SKM-1 treated with dmso at 0.1 percent for 144 hours (cell line): ENCODE measurements at regions not wholly inside any gene's neighbourhood (a gene's known extent, or its start where the extent isn't known, plus 50 kb on each side); places are given as distances from the start of the nearest gene placed in this dataset.
A peak's percentile ranks its signal among the peaks of the same experiment; 100 is the strongest.

ENCODE experiments used
- DNase-seq: peaks from one replicate; lab custom pipeline; 2025; ENCODE audit not compliant: unreplicated experiment; lab: John Stamatoyannopoulos, UW

DNA sequence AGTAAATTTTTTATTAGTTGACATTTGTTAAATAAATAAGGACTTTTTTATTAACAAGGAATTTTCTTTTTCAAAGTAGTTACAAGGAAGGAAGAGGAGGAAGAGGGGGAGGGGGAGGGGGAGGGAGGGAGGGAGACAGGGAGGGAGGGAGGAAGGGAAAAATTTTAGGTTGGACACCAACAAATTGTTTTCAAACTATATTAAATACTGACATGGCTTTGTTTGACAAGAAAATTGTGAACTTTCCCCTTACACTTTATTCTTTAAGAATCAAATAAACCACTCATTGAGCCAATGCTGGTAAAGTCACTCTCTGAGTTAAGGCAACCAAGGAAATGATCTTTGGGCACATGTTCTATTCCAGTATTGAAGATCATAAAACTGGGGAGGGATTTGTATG, 115.7 kb upstream of the PPP2R3A start:
- no peak for DNase-seq

DNA sequence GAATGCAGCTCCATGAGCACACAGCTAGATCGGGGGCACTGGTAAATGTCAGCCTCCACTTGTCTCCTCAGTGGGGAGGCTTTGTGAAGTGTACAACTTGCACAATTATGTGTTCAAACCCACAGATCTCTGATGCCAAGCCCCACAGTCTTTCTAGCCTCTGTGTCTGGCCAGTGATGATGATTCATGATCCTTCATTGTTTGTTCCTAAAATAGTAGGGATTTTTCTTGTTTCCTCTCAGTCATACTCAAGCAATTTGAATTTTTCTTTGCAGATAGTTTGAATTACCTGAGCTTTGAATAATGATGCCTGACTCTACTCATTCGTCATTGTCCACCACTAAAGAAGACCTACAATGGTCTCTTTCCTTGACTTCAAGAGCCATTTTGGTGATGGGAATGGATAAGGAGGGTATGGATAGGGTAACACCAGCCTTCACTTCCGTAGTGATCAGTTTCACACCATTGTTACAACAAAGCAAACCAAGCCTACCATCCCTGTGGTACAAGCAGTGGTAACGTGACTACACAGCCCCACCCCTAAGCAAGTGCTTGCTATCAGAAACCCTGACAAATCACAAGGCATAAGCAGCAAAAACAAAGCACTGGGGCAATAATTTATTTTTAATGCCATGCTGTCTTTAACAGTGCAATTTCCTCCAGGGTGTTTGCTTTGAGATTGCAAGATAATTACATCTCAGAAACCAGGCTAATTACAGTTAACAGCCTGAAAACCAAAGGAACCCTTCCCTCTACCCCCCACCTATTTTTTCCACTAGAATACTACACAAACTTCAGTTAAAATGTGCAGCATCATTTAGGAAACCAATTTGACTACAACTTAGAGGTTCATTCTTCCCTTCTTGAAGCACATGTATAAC, 114.1 kb upstream of the PPP2R3A start:
- DNase-seq, result no peak

DNA sequence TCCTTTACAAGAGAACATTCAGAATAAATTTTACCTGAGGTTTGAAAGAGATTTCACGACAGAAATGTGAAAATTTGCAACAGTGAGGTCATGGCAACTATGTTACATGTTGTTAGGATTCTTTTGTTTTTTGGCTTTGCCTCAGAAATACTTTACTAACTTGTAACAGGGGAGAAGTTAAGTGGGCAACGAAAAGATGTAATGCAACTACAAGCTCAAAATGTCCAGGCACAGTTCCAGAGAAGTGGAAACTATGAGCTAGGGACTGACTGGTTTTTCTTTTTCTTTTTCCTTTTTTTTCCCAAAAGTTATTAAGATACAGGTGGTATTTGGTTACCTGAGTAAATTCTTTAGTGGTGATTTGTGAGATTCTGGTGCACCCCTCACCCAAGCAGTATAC, 111.5 kb upstream of the PPP2R3A start:
- no peak for DNase-seq

DNA sequence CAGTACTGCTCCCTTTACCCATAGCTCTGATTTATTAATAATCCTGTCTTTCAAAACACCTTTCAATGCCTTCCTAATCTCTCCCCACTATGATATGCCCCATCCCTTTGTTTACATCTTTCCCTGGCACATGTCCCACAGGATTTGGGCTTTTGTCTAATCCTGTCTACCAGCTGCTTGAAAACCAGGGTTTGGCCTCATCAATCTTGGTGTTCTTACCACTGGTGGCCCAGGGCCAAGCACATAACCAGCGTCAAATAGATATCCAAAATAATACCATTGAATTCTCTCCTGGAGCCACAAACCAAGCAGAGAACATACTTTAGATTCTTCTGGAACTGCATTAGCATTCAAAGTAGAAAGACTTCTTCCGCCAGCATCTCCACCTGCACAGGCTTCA, 104.8 kb upstream of the PPP2R3A start:
- no peak for DNase-seq

DNA sequence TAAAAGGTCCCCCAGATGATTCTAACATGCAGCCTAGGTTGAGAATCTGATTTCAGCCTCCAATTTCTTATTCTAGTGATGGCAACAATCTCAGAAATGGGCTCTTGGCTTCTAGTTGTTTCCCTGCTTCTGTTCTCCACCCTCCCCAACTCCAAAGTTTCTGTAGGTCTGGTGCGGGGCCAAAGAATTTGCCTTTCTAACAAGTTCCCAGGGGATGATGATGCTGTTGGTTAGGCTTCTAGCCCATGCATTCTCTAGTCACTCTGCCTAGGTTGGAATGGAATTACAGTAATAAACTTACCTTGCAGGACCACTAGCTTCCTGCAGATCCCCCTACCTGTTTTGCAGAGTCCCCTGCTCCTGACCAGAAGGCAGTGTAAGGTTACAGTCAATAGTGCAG, 103.2 kb upstream of the PPP2R3A start:
- DNase-seq, result no peak

DNA sequence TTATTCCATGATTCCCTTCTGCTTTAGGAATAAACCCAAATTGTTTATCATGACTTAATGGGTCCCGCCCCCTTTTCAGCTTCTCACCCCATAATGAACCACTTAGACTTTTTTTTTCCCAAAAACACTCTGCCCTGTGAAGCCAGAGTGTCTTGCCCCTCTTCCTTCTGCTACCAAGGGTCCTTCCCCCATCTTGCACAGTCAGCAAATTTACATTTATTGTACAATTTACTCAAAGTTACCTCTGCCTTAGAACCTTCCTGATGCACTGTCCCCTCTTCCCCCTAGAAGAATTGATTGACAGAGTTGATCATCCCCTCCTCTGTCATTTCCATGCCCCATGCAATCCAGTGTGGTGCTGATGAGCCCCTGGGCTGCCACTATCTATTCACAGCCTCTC, 101.5 kb upstream of the PPP2R3A start:
- DNase-seq, result no peak

DNA sequence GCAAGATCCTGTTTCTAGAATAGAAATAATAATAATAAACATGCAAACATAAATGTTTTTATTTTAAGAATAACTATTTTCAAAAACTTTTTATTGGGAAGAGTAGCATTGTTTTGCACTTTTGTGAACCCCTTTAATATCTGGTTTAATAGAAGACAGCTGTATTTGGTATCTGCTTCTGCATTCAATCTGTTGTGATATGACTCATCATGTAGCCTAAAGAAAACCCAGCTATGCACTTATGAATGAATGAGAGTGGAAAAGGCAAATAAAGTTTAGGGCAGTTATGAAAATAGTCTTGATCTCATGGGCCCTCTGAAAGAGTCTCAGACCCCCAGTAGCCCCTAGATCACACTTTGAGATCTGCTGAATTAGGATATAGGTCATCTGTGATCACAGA, 100.4 kb upstream of the PPP2R3A start:
- DNase-seq, result no peak

DNA sequence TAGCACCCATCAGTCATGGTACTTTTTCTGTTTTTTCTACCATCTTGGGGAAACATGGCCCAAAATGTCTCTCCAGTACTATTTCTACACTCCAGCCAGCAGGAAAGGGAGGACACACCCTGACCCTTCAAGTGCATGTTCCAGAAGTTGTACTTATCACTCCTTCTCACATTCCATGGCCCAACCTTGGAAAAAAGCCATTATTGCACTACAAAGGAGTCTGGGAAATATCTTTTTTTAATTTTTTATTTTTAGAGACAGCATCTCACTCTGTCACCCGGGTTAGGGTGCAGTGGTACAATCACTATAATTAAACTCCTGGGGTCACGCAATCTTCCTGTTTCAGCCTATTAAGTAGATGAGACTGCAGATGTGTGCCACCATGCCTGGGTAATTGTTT, 100.0 kb upstream of the PPP2R3A start:
- DNase-seq, result no peak

DNA sequence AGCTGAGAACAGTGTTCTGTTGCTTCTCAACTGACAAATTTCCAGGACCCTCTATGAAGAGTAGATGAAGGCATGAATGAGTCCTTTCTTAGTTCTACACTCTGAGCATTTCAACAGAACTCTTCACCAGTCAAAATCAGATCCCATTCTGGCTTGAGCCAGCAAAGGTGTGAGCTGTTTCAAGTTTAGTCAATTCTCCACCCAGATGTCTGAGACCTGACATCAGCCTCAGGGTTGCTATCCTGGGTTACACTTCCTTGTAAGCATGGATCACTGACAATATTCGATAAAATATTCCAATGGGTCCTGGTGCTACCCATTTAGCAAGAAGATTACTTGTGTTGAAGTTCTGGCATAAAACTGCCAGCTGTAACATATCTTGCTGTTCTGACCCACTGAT, 97.6 kb upstream of the PPP2R3A start:
- DNase-seq, result no peak

DNA sequence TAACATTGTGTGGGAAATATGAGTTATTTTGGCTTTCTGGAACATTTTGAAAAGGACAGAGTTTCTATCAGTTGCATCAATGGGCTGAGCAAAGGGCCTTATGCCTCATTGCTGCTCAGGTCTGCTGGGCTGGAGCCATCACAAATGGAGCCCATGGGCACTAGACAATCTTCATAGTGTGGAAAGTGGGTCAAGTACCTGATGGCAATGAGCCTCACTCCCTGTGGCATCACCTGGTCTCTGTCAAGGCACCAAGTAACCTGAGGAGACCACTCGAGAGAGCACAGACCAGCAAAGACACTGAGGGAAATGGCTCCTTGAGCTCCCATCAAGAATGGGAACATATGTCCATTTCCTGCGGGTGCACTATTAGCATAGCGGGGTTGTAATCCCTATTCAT, 96.7 kb upstream of the PPP2R3A start:
- DNase-seq, result no peak

DNA sequence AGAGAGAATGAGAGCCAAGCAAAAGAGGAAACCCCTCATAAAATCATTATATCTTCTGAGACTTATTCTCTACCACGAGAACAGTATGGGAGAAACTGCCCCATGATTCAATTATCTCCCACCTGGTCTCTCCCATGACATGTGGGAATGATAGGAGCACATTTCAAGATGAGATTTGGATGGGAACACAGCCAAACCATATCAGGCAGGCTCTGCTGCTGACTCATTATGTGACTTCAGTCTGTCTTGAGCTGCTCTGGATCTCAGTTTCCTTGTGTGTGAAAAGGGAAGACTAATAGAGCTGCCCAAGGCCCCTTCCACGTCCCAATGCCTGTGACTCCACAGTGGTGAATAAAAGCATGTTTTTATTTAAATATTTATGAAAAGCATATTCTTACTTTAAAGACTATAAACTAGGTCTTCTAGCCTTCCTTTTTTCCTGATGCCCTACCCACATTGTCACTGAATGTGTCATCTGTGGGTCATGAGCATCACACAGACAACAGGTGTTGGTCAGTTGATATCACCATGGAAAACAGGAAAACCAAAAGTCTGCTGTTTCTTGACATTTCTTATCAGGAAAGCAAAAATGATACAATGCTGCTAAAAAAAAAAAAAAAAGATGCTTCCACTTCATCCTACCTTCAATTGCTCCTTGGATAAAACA, 96.0 kb upstream of the PPP2R3A start:
- DNase-seq, result no peak

DNA sequence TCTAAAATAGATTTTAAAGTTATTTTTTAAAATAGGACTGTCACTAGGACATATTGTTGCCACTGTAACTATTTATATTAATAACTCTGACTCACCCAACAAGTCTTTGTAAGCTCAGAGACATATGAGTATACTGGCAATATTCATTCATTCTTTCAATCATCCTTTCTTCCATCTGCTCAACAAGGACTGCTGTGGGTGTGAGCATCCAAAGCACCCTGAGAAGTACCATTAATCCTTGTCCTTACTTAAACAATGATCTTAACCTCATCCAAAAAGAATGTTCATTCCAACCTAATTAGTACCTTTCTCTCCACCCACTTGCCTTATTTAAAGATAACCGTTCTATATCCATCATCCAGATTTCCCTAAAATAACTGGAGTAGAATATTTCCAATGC, 94.2 kb upstream of the PPP2R3A start:
- DNase-seq, result no peak

DNA sequence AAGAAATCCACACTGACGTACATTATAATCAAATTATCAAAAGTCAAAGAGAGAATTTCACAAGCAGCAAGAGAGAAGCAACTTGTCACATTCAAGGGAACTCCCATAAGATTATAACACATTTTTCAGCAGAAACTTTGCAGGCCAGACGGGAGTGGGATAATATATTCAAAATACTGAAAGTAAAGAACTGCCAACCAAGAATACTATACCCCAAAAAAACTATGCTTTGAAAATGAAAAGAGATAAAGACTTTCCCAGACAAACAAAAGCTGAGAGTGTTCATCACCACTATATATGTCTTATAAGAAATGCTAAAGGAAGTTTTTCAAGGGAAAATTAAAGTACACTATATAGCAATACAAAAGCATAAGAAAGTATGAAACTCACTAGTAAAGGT, 91.5 kb upstream of the PPP2R3A start:
- no peak for DNase-seq

DNA sequence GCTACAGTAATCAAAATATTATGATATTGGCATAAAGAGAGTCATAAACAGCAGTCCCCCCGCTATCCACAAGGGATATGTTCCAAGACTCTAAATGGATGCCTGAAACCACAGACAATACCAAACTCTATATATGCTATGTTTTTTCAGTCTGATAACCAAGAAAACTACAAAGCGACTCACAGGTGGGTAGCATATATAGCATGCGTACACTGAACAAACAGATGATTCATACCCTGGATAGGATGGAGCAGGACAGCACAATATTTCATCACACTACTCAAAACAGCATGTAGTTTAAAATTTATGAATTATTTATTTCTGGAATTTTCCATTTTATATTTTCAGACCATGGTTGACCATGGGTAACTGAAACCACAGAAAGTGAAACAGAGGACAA, 87.0 kb upstream of the PPP2R3A start:
- no peak for DNase-seq

DNA sequence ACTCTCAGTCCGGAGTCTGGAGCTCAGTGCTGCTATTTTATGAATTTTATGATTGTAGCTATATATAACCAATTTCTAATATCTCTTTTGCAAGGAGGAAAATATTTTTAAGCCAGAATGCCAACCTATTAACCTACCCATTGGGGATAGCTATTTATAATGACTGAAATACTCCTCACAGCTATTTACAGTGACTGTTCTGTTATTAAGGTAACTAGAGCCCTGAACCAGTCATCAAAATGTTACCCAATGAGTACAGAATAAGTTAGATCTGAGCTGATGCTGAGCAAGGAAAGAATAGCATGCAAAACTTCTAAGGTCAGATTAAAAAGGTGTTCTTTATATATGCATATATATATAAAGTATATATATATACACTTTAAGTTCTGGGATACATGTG, 79.6 kb upstream of the PPP2R3A start:
- no peak for DNase-seq

DNA sequence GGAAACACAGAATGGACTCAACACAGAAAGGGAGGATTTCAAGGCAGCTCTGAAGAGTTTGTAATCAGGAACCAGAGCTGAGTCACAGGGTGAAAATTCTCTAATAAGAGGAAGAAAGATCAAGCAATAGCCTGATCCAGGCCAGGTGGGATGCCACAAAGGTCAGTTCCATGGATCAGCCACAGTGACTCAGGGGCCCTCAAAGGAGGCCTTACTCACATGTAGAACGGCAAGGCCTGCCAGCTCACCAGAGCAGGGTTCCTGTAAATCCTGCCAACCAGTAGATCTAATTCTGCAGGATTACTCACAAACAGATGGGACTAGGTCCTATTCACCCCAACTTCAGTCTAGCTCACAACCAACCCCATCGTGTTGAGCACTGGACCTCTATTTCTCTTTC, 78.3 kb upstream of the PPP2R3A start:
- no peak for DNase-seq

DNA sequence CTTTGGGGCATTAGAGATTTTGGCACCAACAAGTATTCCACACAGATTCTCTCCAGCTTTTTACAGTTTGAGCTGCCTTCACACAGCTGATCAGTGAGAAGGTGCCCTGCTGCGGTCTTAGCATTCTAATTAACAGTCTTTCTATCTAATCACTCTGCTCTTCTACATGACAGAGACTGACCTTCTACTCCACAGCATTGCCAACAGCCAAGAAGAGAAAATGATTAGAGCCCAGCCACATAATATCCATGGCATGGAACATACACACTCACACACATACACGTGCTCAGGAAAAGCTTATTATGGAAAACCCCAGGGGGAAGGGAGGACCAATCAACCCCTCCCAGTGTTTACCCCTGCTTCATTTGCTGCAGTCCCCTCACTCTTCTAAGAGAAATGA, 76.1 kb upstream of the PPP2R3A start:
- no peak for DNase-seq

DNA sequence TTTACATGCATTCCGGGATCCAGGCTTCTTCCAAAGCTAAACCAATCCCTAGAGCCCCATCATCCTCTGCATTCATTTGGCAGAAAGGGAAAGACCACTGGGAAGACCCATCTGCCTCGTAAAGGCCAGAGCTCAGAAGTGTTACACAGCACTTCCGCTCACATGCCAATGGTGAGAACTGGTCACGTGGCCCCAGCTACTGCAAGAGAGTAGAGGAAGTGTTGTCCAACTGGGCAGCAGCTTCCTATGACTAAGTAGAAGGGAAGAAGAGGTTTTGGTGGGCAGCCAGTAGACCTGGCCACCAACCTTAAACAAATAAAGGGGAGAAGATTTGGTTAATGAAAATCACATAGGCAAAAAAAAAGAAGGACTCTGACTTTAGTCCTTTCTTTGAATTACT, 74.4 kb upstream of the PPP2R3A start:
- DNase-seq, result no peak

DNA sequence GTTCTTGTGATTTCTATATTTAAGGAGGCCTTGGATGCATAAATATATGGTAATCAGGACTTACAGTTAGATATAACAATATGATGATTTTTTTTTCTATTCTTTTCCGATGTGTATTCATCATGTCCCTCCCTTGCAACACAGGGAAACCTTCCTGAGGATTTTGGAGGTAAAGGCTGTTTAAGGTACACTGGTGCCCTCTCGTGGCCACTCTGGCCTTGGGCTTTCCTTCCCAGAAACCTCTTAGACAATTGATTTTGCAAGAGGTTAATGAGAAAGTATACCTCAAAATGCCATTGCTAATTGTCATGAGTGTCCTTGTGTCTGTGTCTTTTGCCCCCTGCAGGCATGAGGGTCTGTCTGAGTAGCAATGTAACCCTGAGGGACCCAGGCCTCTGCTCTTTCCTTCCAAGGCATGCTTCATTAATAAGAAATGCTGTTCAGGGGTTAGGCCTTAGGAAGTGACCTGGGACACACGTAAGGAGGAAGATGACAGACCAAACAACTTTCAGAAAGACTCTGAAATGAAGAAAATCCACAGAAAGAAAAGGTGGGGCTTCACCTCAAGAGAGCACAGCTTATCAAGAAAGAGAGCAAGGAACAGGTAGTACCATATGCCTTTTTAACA, 70.3 kb upstream of the PPP2R3A start:
- peak; percentile 64 for DNase-seq

DNA sequence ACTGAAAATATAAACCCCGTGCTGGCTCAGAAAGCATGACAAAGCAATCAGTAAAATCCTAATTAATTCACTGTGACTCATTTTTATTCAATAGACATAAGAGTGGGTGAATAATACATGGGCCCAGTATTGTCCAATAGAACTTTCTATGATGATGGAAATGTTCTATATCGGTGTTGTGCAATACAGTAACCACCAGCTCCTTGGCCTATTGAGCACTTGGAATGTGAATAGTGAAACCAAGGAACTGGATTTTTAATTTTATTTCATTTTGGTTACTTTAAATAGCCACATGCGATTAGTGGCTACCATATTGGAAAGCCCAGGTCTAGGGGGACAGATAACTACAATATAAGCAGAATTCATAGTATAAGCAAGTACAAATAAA, 69.8 kb upstream of the PPP2R3A start:
- no peak for DNase-seq

DNA sequence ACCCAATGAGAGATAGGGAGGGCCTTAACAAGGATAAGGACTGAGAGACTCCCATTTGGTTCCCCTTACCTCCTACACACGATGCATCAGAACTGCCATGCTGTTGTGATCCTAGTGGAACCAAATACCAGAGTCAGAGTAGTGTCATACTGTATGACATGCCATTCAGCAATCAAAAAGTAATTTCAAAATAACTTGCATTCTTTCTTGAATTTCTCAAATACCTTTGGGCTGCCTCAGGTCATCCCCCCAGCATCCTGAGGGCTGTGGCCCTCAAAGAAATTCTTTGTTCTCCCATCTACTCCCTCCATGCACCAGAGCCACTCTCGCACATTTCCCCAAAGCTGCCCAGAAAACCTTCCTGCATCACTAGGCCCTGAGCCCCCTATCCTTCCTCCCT, 68.9 kb upstream of the PPP2R3A start:
- DNase-seq, result no peak

DNA sequence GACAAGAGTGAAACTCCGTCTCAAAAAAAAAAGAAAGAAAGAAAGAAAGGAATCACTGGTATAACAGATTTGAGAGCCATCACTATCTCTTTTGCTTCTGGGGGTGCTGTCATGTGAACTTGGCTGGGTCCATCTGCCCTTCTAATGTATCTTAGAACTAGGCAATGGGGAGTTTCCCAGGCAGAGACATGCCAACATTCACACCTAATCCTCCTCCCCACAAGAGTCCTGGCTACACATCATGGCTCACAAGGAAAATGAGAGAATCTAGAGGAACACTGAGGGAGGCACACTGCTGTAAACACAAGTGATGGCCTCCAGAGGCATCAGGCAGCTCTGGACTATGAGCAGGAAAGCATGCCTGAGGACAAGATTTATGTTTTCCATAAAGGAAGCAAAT, 67.8 kb upstream of the PPP2R3A start:
- DNase-seq, result no peak
